Thoracic aorta (tissue), 2 donors: ENCODE measurements at regions not wholly inside any gene's neighbourhood (a gene's known extent, or its start where the extent isn't known, plus 50 kb on each side); places are given as distances from the start of the nearest gene placed in this dataset.
"Not testable (repeated sequence)": the region's sequence is repeated elsewhere in the genome, so short reads cannot be mapped to it uniquely, and the experiment has no call there.

ENCODE experiments used
- ATAC-seq: fragments of 150-250 bp; one replicate; pipeline ENCODE4 v1.8.0; 2017; ENCODE audit warnings: low read depth; ENCODE audit not compliant: insufficient number of reproducible peaks, low FRiP score
- DNase-seq: peaks from one replicate; pipeline ENCODE4 v3.0.0-alpha.2; 2020; ENCODE audit warnings: low spot score
- H3K27ac ChIP-seq, 2 donors: fragments of 200-600 bp; sonication (generic); 1 replicate in 1 of 2; 2 replicates in 1 of 2; pipeline ENCODE4 v1.5.1; 2016; ENCODE audit warnings: mild to moderate bottlenecking in 2 of 2, moderate library complexity in 2 of 2
- H3K27me3 ChIP-seq: fragments of 200-600 bp; sonication (generic); replicated peaks from 2 replicates; pipeline ENCODE4 v1.6.0; 2016; ENCODE audit warnings: mild to moderate bottlenecking; ENCODE audit not compliant: insufficient read depth
- H3K36me3 ChIP-seq: fragments of 200-600 bp; sonication (generic); one replicate; pipeline ENCODE4 v1.5.1; 2016
- H3K4me1 ChIP-seq, 2 donors: fragments of 200-600 bp; sonication (generic); 1 replicate in 1 of 2; 2 replicates in 1 of 2; pipeline versions ENCODE4 v1.5.1 to v1.6.0; 2016; ENCODE audit warnings: low read depth in 2 of 2, mild to moderate bottlenecking in 1 of 2; ENCODE audit not compliant: control insufficient read depth in 1 of 2
- H3K4me3 ChIP-seq: fragments of 200-600 bp; sonication (generic); 2 replicates; pipeline ENCODE4 v1.5.1; 2016; ENCODE audit warnings: mild to moderate bottlenecking
- H3K9me3 ChIP-seq: fragments of 200-600 bp; sonication (generic); 2 replicates; pipeline ENCODE4 v1.5.1; 2016
- TF ChIP-seq, protein P1 (sequence below): fragments of 200-600 bp; sonication (generic); IDR thresholded peaks from one replicate; pipeline ENCODE4 v1.5.1; 2019; ENCODE audit warnings: antibody characterized with exemption

GRCh38 chr17:77832180-77832560 lies 126.3 kb upstream of the TNRC6C start:
- H3K27ac ChIP-seq, result peak overlapping the region; percentile 94 to 98
- TF ChIP-seq, protein P1, sequence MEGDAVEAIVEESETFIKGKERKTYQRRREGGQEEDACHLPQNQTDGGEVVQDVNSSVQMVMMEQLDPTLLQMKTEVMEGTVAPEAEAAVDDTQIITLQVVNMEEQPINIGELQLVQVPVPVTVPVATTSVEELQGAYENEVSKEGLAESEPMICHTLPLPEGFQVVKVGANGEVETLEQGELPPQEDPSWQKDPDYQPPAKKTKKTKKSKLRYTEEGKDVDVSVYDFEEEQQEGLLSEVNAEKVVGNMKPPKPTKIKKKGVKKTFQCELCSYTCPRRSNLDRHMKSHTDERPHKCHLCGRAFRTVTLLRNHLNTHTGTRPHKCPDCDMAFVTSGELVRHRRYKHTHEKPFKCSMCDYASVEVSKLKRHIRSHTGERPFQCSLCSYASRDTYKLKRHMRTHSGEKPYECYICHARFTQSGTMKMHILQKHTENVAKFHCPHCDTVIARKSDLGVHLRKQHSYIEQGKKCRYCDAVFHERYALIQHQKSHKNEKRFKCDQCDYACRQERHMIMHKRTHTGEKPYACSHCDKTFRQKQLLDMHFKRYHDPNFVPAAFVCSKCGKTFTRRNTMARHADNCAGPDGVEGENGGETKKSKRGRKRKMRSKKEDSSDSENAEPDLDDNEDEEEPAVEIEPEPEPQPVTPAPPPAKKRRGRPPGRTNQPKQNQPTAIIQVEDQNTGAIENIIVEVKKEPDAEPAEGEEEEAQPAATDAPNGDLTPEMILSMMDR, result no peak
- ATAC-seq (no peak), DNase-seq (no peak)
- H3K9me3 ChIP-seq, result no peaks in the 10 kb centered on the region
- no peaks in the 10 kb centered on the region for H3K27me3 ChIP-seq
- no peak overlapping the region for H3K4me3 ChIP-seq
- no peaks in the 10 kb centered on the region for H3K36me3 ChIP-seq
- peaks cover 32 to 56% of the 10 kb centered on the region in 2 donors for H3K4me1 ChIP-seq

DNA sequence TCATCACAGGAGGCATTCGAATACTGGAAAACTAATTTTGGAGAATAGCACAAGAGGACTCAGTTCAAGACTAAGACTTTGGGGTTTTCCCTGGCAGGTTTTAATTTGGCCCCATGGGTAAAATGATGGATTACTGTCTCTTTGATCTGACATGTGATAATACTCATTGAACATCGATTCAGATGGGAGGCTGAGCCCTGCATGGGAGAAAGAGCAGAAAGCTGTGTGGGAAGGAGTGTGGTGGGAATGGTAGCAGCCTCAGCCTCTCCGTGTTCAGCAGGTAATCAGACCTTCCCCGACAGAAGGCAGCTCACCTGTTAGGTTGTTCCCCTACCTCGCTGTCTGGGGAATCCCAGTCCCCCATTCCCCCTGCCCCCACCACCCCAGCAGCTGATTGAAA lies 124.7 kb upstream of the TNRC6C start:
- DNase-seq (no peak), ATAC-seq (no peak)
- Histone ChIP-seq H3K4me3 (no peak overlapping the region), H3K9me3 (no peaks in the 10 kb centered on the region), H3K4me1 (peaks cover 32 to 56% of the 10 kb centered on the region in 2 donors), H3K27me3 (no peaks in the 10 kb centered on the region), H3K27ac (no peak overlapping the region), H3K36me3 (no peaks in the 10 kb centered on the region)
- TF ChIP-seq, protein P1, result no peak

GRCh38 chr17:77834170-77835115 lies 124.1 kb upstream of the TNRC6C start:
- DNase-seq, result peak; percentile 65
- Histone ChIP-seq H3K4me1 (peaks cover 31 to 53% of the 10 kb centered on the region in 2 donors), H3K9me3 (no peaks in the 10 kb centered on the region), H3K36me3 (no peaks in the 10 kb centered on the region), H3K27ac (peak overlapping the region; percentile 45 to 46), H3K4me3 (peak overlapping the region; percentile 38), H3K27me3 (no peaks in the 10 kb centered on the region)
- TF ChIP-seq, protein P1, result no peak
- ATAC-seq, result no peak

DNA sequence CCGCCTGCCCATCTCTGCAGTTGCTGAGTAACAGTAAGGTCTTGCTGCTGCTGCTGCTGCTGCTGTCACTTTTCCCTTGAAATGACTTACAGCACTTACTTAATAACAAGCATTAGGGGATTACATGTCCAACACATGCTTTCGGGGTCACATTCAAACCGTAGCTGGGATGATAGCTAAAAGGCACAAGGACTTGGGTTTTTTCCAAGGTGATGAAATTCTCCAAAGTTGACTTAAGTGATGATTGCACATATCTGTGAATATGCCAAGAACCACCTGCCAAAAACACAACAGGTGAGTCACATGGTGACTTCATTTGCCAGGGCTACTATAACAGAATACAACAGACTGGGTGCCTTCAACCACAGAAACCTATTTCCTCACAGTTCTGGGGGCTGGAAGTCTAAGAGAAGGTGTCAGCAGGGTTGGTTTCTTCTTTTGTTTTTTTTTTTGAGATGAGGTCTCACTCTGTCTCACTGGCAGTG lies 121.9 kb upstream of the TNRC6C start:
- H3K4me3 ChIP-seq, result no peak overlapping the region
- TF ChIP-seq, protein P1, result no peak
- no peaks in the 10 kb centered on the region for H3K9me3 ChIP-seq
- H3K4me1 ChIP-seq, result peaks cover 19 to 39% of the 10 kb centered on the region in 2 donors
- DNase-seq, result no peak
- H3K27me3 ChIP-seq, result no peaks in the 10 kb centered on the region
- H3K36me3 ChIP-seq, result no peaks in the 10 kb centered on the region
- no peak for ATAC-seq
- no peak overlapping the region for H3K27ac ChIP-seq

DNA sequence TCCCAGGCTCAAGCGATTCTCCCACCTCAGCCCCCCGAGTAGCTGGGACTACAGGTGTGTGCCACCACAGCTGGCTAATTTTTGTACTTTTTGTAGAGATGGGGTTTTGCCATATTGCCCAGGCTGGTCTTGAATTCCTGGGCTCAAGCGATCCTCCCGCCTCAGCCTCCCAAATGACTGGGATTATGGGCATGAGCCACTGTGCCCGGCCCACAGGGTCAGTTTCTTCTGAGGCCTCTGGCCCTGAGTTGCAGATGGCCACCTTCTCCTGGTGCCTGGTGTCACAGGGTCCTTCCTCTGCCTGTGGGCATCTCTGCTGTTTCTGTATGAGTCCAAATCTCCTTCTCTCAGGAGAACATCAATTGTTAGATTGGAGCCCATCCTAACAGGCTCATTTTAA lies 121.4 kb upstream of the TNRC6C start:
- not testable (repeated sequence) for H3K4me3 ChIP-seq, DNase-seq, ATAC-seq, H3K36me3 ChIP-seq, H3K27me3 ChIP-seq, H3K27ac ChIP-seq, H3K9me3 ChIP-seq
- H3K4me1 ChIP-seq, result peaks cover 14 to 35% of the 10 kb centered on the region in 2 donors
